ENCODE measurements at regions not wholly inside any gene's neighbourhood (a gene's known extent, or its start where the extent isn't known, plus 50 kb on each side); places are given as distances from the start of the nearest gene placed in this dataset.

DNA sequence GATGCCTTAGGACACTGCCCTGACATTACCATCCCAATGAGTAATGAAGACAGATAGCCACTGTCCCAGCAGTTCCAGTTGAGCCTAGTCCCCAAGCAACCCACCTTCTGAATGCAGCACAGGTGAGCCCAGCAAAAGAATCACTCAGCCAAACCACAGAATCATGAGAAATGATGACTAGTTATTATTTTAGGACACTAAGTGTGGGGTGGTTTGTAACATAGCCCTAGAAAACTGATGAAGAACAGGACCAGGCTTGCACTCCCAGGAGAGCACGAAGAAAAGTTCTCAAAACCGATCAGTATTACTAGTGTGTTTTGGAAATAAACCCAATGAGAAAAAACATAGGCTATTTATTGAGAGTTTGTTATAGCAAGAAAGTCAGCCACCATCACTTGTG is 129.6 kb upstream of the CNTN6 start:
- no peak for DNase-seq

- DNase-seq, result no peak
Observed at GRCh38 chr3:963755-964154, 129.1 kb upstream of the CNTN6 start.

DNA sequence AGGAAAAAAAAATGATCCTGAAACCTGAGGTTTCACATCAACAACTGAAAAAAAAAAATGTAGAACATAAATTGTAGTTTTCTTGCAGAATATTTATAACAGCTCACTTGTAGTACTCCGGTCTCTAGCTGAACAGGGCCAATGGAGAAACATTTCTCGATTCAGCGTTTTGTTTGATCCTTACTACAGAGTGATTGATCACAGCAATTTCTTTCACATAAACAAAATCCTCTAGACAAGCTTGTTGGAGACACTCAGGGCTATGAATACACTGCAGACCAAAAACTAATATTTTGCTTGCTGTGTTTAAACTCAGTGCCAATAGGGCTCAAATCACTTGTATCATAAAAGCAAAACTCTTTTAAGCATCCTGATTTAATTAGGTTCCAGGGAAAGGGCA is 127.0 kb upstream of the CNTN6 start:
- no peak for DNase-seq

DNA sequence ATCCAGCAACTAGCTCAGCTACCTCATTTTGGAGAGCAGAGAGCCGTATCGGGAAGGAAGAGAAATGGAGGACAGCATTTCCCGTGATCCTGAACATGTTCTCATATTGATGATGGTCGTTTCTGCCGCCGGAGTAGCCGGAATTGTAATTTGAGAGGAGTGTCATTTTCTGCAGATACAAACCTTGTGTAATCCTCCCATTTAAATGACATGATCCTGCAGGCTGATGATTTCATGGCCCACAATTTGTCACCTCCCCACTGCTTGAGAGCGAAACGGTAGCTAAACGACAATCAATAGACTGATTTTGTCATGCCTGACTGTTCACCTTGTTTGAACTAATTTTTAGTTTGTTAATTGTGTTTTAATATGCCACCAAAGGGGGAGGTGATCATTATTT is 126.5 kb upstream of the CNTN6 start:
- DNase-seq, result no peak

- no peak for DNase-seq
Observed at GRCh38 chr3:973340-973739, 119.5 kb upstream of the CNTN6 start.

GRCh38 chr3:976006-976405 is 116.8 kb upstream of the CNTN6 start:
- DNase-seq, result no peak

DNA sequence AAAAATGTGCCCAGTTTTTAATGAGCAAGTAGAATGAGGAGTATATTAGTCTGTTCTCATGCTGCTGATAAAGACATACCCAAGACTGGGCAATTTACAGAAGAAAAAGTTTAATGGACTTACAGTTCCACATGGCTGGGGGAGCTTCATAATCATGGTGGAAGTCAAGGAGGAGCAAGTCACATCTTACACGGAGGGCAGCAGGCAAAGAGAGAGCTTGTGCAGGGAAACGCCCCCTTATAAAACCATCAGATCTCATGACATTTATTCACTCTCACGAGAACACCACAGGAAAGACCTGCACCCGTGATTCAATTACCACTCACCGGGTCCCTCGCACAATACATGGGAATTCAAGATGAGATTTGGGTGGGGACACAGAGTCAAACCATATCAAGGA is 111.7 kb upstream of the CNTN6 start:
- no peak for DNase-seq

GRCh38 chr3:988785-989184 is 104.0 kb upstream of the CNTN6 start:
- no peak for DNase-seq

DNA sequence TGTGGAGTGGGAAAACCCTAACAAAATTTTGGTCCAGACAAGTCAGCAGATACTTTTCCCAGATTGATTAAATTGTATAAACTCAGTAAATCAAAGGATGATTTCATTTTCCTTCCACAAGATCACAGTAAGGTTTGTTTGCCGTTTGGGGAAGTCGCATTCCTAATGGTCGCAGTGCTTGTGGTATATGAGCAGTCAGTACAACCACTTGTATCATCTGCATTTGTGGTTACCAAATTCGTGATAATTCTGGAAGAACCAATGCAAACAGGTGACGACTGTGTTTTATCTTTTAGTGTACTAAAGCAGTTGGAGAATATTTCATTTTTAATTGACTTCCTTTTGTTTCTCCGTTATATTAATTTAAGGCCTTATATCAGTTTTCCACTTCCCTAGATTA is 100.0 kb upstream of the CNTN6 start:
- DNase-seq, result no peak

- DNase-seq, result no peak
Observed at GRCh38 chr3:1002010-1002409, 90.8 kb upstream of the CNTN6 start.

DNA sequence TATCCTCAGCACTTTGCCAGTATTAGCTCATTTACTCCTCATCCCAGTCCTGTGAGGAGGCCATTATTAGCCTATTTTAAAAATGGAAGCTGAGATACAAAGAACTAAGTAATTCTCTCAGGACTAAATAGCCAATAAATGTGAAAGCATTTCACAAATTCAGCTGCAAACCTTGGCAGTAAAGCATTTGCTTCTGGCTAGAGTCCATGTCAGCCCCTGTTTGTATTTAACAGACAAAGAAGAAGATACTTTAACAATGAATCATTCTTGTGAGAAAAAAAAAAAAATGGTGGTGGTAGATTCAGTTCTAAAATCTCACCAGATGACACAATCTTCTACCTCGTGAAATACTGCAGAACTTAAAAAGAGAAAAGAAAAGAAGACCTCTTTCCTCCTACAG is 85.0 kb upstream of the CNTN6 start:
- no peak for DNase-seq

GRCh38 chr3:1010228-1010627 is 82.6 kb upstream of the CNTN6 start:
- DNase-seq, result no peak

DNA sequence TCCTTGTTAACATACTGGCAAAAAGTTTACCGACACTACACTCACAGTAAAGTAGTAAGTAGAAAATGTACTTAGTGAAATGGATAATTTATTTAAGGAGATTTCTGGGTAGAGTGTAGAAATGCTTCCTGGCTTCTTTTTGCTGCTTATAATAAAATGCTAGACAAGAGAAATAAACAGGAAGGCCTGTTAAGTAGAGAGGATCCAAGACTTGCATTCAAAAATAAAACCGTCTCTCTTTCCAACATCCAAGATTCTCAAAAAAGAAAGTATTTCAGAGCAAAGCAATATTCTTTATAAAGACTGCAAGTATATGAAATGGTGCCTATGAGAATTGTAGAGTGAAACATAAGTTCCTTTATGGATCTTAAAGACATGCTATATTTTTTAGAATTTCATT is 77.0 kb upstream of the CNTN6 start:
- DNase-seq, result no peak

- no peak for DNase-seq
Observed at GRCh38 chr3:1017870-1018269, 75.0 kb upstream of the CNTN6 start.

- no peak for DNase-seq
Observed at GRCh38 chr3:1019157-1019556, 73.7 kb upstream of the CNTN6 start.

- DNase-seq, result no peak
Observed at GRCh38 chr3:1026395-1026794, 66.4 kb upstream of the CNTN6 start.

DNA sequence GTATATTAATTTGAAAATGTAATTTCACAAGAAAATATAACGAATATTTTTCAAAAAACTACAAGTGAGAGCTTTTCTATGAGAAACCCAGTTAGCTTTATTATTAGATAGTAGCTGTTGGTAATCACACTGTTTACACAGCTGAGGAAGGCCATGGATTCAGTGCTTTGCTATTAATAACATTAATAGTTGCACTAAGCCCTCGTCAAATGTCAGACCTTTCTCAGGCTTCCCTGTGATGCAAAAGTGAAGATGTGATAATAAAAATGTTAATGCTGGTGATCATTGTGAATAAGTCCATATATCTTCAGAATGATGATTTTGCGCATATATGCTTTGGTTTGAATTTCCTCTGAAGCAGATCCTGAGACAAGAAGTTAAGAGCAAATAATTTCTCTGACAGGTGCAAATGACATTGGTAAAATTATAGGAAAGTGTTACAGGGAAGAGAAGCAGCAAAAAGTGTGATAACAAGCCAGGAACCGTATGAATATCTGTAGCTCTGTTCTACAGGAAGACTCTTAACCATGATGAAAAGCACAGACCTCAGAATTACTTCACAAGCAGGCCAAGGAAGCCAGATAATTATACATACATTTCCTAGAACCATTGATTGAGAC is 56.5 kb upstream of the CNTN6 start:
- DNase-seq, result no peak

- no peak for DNase-seq
Observed at GRCh38 chr3:1037631-1038030, 55.2 kb upstream of the CNTN6 start.
